Testis (tissue), 2 donors: ENCODE measurements at regions not wholly inside any gene's neighbourhood (a gene's known extent, or its start where the extent isn't known, plus 50 kb on each side); places are given as distances from the start of the nearest gene placed in this dataset.
"Not testable (repeated sequence)": the region's sequence is repeated elsewhere in the genome, so short reads cannot be mapped to it uniquely, and the experiment has no call there.

ENCODE experiments used
- DNase-seq: peaks from one replicate; pipeline ENCODE4 v3.0.0-alpha.2; 2019
- H3K27ac ChIP-seq, 2 donors: fragments of 200-600 bp; sonication (generic); one replicate each; pipeline ENCODE4 v1.5.1; 2019
- H3K27me3 ChIP-seq: fragments of 200-600 bp; sonication (generic); one replicate; pipeline ENCODE4 v1.5.1; 2019
- H3K36me3 ChIP-seq: fragments of 200-600 bp; sonication (generic); one replicate; pipeline ENCODE4 v1.5.1; 2017; ENCODE audit warnings: low read depth; ENCODE audit errors: missing control alignments
- H3K4me1 ChIP-seq: fragments of 200-600 bp; sonication (generic); one replicate; pipeline ENCODE4 v1.5.1; 2019
- H3K4me3 ChIP-seq, 2 donors: fragments of 200-600 bp; sonication (generic); one replicate each; pipeline ENCODE4 v1.5.1; 2017 to 2019
- H3K9me3 ChIP-seq: fragments of 200-600 bp; sonication (generic); one replicate; pipeline ENCODE4 v1.5.1; 2017
- POLR2A ChIP-seq: fragments of 450-650 bp; IDR thresholded peaks from one replicate; pipeline ENCODE4 v1.6.1; 2017; ENCODE audit warnings: antibody characterized with exemption, mild to moderate bottlenecking, moderate library complexity
- WGBS, 2 donors: methylation state at CpG; one replicate each; pipeline ENCODE4 v1.1.5; 2018; 5-methylcytosine and 5-hydroxymethylcytosine counted together
- intact Hi-C: fragments of 100-400 bp; cut with DNase I; formaldehyde crosslinking; loops from one replicate; pipeline ENCODE4 v1.15.1; 2023; ENCODE audit warnings: low total_unique reads
- TF ChIP-seq, protein P1 (sequence below), 3 experiments: fragments of 450-650 bp in 2 of 3; fragments of 200-600 bp in 1 of 3; sonication (generic) in 1 of 3; IDR thresholded peaks; one replicate each; pipeline ENCODE4 v1.5.1; 2016 to 2019; ENCODE audit warnings: antibody characterized with exemption in 3 of 3, mild to moderate bottlenecking in 2 of 3, moderate library complexity in 1 of 3

DNA sequence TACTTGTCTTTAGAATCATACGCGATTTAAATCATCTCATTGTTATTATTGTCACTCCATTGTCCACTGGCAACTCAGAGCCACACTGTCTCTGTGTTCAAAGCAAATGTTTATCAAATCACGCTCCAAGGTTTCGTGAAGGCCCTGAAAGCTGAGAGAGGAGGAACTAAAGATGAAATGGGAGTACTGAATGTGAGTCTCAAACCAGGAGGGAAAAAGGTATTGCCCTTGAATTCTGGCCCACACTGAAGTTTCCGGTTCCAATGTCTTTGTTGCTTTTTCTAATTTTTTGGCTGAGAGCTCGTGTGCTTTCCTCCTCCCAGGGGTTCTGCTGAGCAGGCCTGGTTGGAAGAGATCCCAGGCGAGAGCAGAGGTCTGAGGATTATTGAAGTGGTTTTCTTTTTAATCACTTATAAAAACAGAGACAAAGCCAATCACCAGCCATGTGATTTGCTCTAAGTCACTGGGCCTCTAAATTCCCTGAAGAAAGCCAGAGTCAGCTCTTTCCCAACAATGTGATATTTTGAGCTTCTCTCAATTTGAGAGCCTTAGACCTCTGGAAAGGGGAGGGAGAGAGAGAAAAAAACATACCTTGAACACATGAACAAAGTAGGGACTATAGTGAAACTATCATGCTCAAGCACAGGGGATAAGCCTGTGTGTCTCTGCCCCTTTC lies 420.8 kb upstream of the GRAMD2B start:
- 36 to 38% methylated on average over 7 of the region's 7 CpGs for WGBS, 2 donors
- H3K27ac ChIP-seq: no peak overlapping the region
- peak; percentile 69 for DNase-seq

DNA sequence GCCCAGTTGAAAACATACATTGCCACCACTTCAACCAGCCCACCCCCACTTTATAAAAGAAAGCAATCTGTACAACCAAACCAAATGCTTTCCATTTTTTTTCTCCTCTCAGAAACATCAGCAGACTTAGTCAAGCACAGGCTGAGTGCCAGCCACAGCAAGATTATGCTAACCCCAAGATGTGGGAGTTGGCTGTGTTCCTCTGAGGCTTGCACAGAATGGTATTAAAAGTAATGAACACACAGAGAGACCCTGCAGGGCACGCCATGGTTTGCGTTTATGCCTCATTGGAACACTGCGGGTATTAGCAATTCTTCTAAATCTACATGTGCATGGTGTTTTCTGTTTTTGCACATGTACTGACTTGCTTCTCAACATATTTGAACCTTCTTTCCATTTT lies 419.9 kb upstream of the GRAMD2B start:
- Histone ChIP-seq H3K27ac (no peak overlapping the region), H3K27me3 (no peaks in the 10 kb centered on the region), H3K9me3 (no peaks in the 10 kb centered on the region), H3K4me3 (no peak overlapping the region), H3K36me3 (no peaks in the 10 kb centered on the region), H3K4me1 (peaks cover 18% of the 10 kb centered on the region)
- peak; percentile 63 for DNase-seq
- intact Hi-C loops: no loop called here
- no peak for TF ChIP-seq POLR2A
- TF ChIP-seq, protein P1, sequence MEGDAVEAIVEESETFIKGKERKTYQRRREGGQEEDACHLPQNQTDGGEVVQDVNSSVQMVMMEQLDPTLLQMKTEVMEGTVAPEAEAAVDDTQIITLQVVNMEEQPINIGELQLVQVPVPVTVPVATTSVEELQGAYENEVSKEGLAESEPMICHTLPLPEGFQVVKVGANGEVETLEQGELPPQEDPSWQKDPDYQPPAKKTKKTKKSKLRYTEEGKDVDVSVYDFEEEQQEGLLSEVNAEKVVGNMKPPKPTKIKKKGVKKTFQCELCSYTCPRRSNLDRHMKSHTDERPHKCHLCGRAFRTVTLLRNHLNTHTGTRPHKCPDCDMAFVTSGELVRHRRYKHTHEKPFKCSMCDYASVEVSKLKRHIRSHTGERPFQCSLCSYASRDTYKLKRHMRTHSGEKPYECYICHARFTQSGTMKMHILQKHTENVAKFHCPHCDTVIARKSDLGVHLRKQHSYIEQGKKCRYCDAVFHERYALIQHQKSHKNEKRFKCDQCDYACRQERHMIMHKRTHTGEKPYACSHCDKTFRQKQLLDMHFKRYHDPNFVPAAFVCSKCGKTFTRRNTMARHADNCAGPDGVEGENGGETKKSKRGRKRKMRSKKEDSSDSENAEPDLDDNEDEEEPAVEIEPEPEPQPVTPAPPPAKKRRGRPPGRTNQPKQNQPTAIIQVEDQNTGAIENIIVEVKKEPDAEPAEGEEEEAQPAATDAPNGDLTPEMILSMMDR (IDR thresholded peaks at IDR 0.05): no peak
- WGBS, 2 donors: 56 to 62% methylated on average over 3 of the region's 3 CpGs

More for the DNA sequence above, 420.8 kb upstream of the GRAMD2B start:
- Histone ChIP-seq H3K36me3 (no peaks in the 10 kb centered on the region), H3K9me3 (no peaks in the 10 kb centered on the region), H3K4me1 (peaks cover 18% of the 10 kb centered on the region), H3K4me3 (no peak overlapping the region), H3K27me3 (no peaks in the 10 kb centered on the region)
- TF ChIP-seq, protein P1 (IDR thresholded peaks at IDR 0.05): no peak
- no peak for TF ChIP-seq POLR2A
- intact Hi-C loops: no loop called here

DNA sequence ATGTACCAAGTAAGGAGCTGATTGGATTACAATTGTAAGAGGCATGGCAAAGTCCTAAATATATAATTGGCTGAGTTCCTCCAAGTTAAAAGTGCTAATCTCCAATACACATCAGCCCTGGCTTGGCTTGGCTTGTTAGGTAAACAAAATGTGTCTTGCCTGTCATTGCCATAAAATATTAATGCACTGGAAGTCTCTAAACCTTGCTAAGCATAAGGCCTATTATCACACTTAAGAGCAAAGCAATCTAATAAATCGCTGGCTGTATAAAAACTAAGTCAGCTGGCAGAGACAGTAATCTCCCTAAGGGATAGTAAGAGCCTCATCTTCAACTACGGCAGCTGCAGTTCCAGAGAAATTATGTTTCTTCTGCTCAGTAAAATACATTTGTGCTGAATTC lies 418.6 kb upstream of the GRAMD2B start:
- Histone ChIP-seq H3K9me3 (no peaks in the 10 kb centered on the region), H3K4me1 (peaks cover 18% of the 10 kb centered on the region), H3K4me3 (no peak overlapping the region), H3K27ac (no peak overlapping the region), H3K27me3 (no peaks in the 10 kb centered on the region), H3K36me3 (no peaks in the 10 kb centered on the region)
- TF ChIP-seq, protein P1 (IDR thresholded peaks at IDR 0.05): no peak
- no peak for TF ChIP-seq POLR2A
- 43% methylated on average over 2 of the region's 2 CpGs for WGBS, 2 donors
- intact Hi-C loops: no loop called here
- no peak for DNase-seq

DNA sequence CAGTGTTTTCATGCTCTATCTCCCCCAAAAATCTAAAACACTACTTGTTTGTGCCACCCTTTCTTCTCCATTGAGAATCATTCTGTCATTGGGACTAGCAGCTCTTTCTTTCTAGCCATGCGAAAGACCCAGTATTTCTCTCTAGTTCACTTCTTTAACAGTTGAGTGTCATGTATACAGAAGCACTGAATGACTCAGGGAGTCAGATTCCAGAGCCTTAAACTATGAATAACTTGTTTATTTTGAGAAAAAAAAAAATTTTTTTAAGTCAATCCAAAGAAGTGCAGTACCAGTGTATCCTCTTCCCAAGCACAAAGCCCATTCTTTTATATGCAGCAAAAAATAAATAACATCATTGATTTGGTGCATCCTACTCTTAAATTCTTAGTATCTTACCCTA lies 415.4 kb upstream of the GRAMD2B start:
- 96% methylated on average over 1 of the region's 1 CpG for WGBS, 2 donors
- Histone ChIP-seq H3K27me3 (no peaks in the 10 kb centered on the region), H3K4me3 (no peak overlapping the region), H3K9me3 (no peaks in the 10 kb centered on the region), H3K27ac (no peak overlapping the region), H3K36me3 (no peaks in the 10 kb centered on the region), H3K4me1 (peaks cover 8% of the 10 kb centered on the region)
- intact Hi-C loops: no loop called here
- DNase-seq: no peak
- TF ChIP-seq, protein P1 (IDR thresholded peaks at IDR 0.05): no peak
- TF ChIP-seq POLR2A: no peak

DNA sequence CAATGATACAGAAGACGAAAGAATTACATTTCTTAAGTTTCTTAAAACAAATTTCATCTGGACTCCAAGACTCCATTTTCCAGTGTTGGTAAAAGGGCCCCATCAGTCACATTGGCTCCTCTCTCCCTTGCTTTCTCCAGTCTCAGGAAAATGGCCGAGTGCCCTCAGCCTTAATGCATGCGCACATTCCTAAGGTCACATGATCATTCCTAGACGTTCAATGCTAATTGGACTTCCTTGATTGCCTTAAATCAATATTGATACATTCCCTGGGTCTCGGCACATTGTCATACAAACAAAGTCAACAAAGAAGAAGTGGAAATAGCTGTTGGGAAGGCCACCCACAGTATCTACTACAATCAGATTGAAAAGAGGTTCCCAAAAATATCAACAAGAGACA lies 413.6 kb upstream of the GRAMD2B start:
- Histone ChIP-seq H3K36me3 (no peaks in the 10 kb centered on the region), H3K4me3 (no peak overlapping the region), H3K9me3 (no peaks in the 10 kb centered on the region), H3K27ac (no peak overlapping the region), H3K27me3 (no peaks in the 10 kb centered on the region), H3K4me1 (no peaks in the 10 kb centered on the region)
- TF ChIP-seq, protein P1 (IDR thresholded peaks at IDR 0.05): no peak
- no peak for TF ChIP-seq POLR2A
- intact Hi-C loops: no loop called here
- WGBS, 2 donors: 79% methylated on average over 5 of the region's 5 CpGs
- DNase-seq: no peak

DNA sequence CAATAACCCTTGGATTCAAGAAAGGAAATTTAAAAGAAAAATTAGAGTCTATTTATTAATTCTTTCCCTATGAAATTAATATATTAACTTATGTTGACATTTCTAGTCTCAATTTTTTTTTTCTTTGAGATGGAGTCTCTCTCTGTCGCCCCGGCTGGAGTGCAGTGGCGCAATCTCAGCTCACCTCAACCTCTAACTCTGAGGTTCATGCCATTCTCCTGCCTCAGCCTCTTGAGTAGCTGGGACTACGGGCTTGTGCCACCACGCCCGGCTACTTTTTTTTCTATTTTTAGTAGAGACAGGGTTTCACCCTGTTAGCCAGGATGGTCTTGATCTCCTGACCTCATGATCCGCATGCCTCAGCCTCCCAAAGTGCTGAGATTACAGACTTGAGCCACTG lies 411.7 kb upstream of the GRAMD2B start:
- 95 to 98% methylated on average over 7 of the region's 7 CpGs for WGBS, 2 donors
- H3K9me3 ChIP-seq, DNase-seq, H3K27me3 ChIP-seq, H3K36me3 ChIP-seq, intact Hi-C loops, H3K4me1 ChIP-seq, H3K4me3 ChIP-seq, H3K27ac ChIP-seq: not testable (repeated sequence)
